Lung microvascular endothelial cell (primary cell): ENCODE measurements at regions not wholly inside any gene's neighbourhood (a gene's known extent, or its start where the extent isn't known, plus 50 kb on each side); places are given as distances from the start of the nearest gene placed in this dataset.
"Not testable (repeated sequence)": the region's sequence is repeated elsewhere in the genome, so short reads cannot be mapped to it uniquely, and the experiment has no call there.

Experiments
- DNase-seq, 2 donors: peaks; one replicate each; pipeline versions ENCODE4 v3.0.0 to v3.0.0-alpha.2; 2010; ENCODE audit warnings: low read depth in 2 of 2

- DNase-seq: no peak
These were observed 195.4 kb downstream of the GOLGA6L6 start for GRCh38 chr15:20346082-20346805.

GRCh38 chr15:20345401-20345958, 196.1 kb downstream of the GOLGA6L6 start:
- no peak for DNase-seq

- no peak for DNase-seq
These were observed 196.8 kb downstream of the GOLGA6L6 start for GRCh38 chr15:20344601-20345400.

GRCh38 chr15:20343395-20344211, 198.0 kb downstream of the GOLGA6L6 start:
- DNase-seq: not testable (repeated sequence)

- DNase-seq: not testable (repeated sequence)
These were observed 198.8 kb downstream of the GOLGA6L6 start for GRCh38 chr15:20342601-20343394.

GRCh38 chr15:20341901-20342600, 199.5 kb downstream of the GOLGA6L6 start:
- peak in 1 of 2 donors; percentile 32 for DNase-seq

- DNase-seq: peak; percentile 33 to 48
These were observed 200.5 kb downstream of the GOLGA6L6 start for GRCh38 chr15:20340931-20341661.

GRCh38 chr15:20340331-20340811, 201.2 kb downstream of the GOLGA6L6 start:
- DNase-seq: peak in 1 of 2 donors; percentile 45

GRCh38 chr15:20339086-20339791, 202.4 kb downstream of the GOLGA6L6 start:
- not testable (repeated sequence) for DNase-seq

GRCh38 chr15:20338671-20339070, 202.9 kb downstream of the GOLGA6L6 start:
- not testable (repeated sequence) for DNase-seq

- DNase-seq: not testable (repeated sequence)
These were observed 204.4 kb downstream of the GOLGA6L6 start for GRCh38 chr15:20337238-20337637.

- DNase-seq: not testable (repeated sequence)
These were observed 207.1 kb downstream of the GOLGA6L6 start for GRCh38 chr15:20334451-20334850.

- DNase-seq: not testable (repeated sequence)
These were observed 215.8 kb downstream of the GOLGA6L6 start for GRCh38 chr15:20325751-20326150.

GRCh38 chr15:20317132-20317531, 224.5 kb downstream of the GOLGA6L6 start:
- DNase-seq: not testable (repeated sequence)

- DNase-seq: not testable (repeated sequence)
These were observed 230.5 kb downstream of the GOLGA6L6 start for GRCh38 chr15:20311014-20311680.

GRCh38 chr15:20310603-20311002, 231.0 kb downstream of the GOLGA6L6 start:
- no peak for DNase-seq

- DNase-seq: not testable (repeated sequence)
These were observed 231.6 kb downstream of the GOLGA6L6 start for GRCh38 chr15:20309966-20310365.

- DNase-seq: not testable (repeated sequence)
These were observed 232.2 kb downstream of the GOLGA6L6 start for GRCh38 chr15:20309395-20309794.
